ENCODE measurements at regions not wholly inside any gene's neighbourhood (a gene's known extent, or its start where the extent isn't known, plus 50 kb on each side); places are given as distances from the start of the nearest gene placed in this dataset.

GRCh38 chr11:29847219-29847618 lies 169.6 kb downstream of the KCNA4 start:
- TF ChIP-seq CTCF (IDR thresholded peaks at IDR 0.05) = no peak
- no peak for TF ChIP-seq EP300 (IDR thresholded peaks at IDR 0.05; ENCODE audit: borderline replicate concordance in 1 of 2, low read depth in 1 of 2, low read length in 1 of 2)
- TF ChIP-seq RAD21 (IDR thresholded peaks at IDR 0.05; ENCODE audit: low read length) = no peak
- TF ChIP-seq RCOR1 (IDR thresholded peaks at IDR 0.05; ENCODE audit: low read length) = no peak
- no peak for TF ChIP-seq EZH2phosphoT487 (IDR thresholded peaks at IDR 0.05; ENCODE audit: borderline replicate concordance, low read depth)
- TF ChIP-seq POLR2AphosphoS5 (IDR thresholded peaks at IDR 0.05; ENCODE audit: low read depth, low read length) = no peak
- TF ChIP-seq MXI1 (IDR thresholded peaks at IDR 0.05; ENCODE audit: low read depth, low read length) = no peak
- TF ChIP-seq FOXJ3 (CRISPR knock-in tag; IDR thresholded peaks at IDR 0.05) = no peak
- no peak for TF ChIP-seq ZBTB33 (IDR thresholded peaks at IDR 0.05; ENCODE audit: borderline replicate concordance, low read depth)
- no peak for TF ChIP-seq SIN3A (IDR thresholded peaks at IDR 0.05; ENCODE audit: borderline replicate concordance, low read depth, low read length)
- TF ChIP-seq PBX3 (IDR thresholded peaks at IDR 0.05) = no peak
- no peak for TF ChIP-seq FOXM1 (IDR thresholded peaks at IDR 0.05; ENCODE audit: low read depth)
- TF ChIP-seq JUND (IDR thresholded peaks at IDR 0.05) = no peak
- no peak for TF ChIP-seq MAX (IDR thresholded peaks at IDR 0.05; ENCODE audit: low read depth)
